HEK293 (cell line): ENCODE measurements at regions not wholly inside any gene's neighbourhood (a gene's known extent, or its start where the extent isn't known, plus 50 kb on each side); places are given as distances from the start of the nearest gene placed in this dataset.

ENCODE experiments used
- HOXC10 ChIP-seq: sonication (generic); formaldehyde crosslinking; IDR thresholded peaks from 2 replicates; pipeline ENCODE4 v1.8.1; 2023; ENCODE audit warnings: mild to moderate bottlenecking, missing genetic modification reagents
- ZNF600 ChIP-seq: fragments of 450-650 bp; formaldehyde crosslinking; IDR thresholded peaks from 2 replicates; pipeline ENCODE4 v1.5.1; 2016; ENCODE audit warnings: missing biosample characterization, missing genetic modification characterization
- TF ChIP-seq, protein P1 (sequence below): fragments of 450-650 bp; formaldehyde crosslinking; IDR thresholded peaks from 2 replicates; pipeline ENCODE4 v1.5.1; 2016; ENCODE audit warnings: missing biosample characterization, missing genetic modification characterization

DNA sequence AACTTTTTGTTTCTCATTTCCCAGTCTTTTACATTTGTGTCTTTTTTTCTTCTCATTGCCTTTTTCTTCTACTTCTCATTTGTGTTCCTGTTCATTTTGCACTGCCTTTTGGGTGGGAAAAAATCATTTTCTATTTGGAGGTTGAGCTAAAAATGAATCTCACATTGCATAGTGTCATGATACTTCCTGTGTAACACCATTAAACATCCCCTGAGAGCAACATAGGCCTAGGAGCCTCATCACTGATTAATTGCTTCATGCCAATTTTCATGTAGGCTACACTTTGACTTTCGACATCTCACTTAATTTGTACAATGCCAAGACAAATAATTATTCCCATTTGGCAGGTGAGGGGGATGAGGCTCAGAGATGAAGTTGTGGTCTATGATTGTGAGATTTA lies 279.2 kb downstream of the EDEM1 start:
- TF ChIP-seq, protein P1, sequence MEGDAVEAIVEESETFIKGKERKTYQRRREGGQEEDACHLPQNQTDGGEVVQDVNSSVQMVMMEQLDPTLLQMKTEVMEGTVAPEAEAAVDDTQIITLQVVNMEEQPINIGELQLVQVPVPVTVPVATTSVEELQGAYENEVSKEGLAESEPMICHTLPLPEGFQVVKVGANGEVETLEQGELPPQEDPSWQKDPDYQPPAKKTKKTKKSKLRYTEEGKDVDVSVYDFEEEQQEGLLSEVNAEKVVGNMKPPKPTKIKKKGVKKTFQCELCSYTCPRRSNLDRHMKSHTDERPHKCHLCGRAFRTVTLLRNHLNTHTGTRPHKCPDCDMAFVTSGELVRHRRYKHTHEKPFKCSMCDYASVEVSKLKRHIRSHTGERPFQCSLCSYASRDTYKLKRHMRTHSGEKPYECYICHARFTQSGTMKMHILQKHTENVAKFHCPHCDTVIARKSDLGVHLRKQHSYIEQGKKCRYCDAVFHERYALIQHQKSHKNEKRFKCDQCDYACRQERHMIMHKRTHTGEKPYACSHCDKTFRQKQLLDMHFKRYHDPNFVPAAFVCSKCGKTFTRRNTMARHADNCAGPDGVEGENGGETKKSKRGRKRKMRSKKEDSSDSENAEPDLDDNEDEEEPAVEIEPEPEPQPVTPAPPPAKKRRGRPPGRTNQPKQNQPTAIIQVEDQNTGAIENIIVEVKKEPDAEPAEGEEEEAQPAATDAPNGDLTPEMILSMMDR (tag by site-specific recombination), result no peak
- TF ChIP-seq ZNF600 (tag by site-specific recombination) (no peak), HOXC10 (CRISPR knock-in tag) (no peak)
